ENCODE measurements at regions not wholly inside any gene's neighbourhood (a gene's known extent, or its start where the extent isn't known, plus 50 kb on each side); places are given as distances from the start of the nearest gene placed in this dataset.

- TF ChIP-seq, protein P1, sequence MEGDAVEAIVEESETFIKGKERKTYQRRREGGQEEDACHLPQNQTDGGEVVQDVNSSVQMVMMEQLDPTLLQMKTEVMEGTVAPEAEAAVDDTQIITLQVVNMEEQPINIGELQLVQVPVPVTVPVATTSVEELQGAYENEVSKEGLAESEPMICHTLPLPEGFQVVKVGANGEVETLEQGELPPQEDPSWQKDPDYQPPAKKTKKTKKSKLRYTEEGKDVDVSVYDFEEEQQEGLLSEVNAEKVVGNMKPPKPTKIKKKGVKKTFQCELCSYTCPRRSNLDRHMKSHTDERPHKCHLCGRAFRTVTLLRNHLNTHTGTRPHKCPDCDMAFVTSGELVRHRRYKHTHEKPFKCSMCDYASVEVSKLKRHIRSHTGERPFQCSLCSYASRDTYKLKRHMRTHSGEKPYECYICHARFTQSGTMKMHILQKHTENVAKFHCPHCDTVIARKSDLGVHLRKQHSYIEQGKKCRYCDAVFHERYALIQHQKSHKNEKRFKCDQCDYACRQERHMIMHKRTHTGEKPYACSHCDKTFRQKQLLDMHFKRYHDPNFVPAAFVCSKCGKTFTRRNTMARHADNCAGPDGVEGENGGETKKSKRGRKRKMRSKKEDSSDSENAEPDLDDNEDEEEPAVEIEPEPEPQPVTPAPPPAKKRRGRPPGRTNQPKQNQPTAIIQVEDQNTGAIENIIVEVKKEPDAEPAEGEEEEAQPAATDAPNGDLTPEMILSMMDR (IDR thresholded peaks at IDR 0.05), result no peak
Observed at GRCh38 chr1:53385276-53386225, 57.7 kb upstream of the LRP8 start.

DNA sequence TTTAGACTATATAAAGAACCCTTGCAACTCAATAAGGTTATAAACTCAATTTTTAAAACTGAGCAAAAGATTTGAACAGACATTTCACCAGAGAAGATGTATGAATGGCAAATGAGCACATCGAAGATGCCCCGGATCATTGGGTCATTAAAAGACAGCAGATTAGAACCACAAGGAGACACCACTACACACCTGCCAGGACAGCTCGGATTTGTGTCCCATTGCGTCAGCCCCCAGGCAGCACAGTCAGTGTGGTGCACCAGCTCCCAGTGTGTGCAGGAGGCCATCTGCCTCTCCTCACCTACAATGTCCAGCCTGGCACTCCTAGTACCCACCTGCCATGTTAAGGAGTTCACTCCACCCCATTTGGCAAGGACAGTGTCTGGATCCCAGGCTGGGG lies 61.1 kb upstream of the LRP8 start:
- TF ChIP-seq, protein P1 (IDR thresholded peaks at IDR 0.05), result no peak

- TF ChIP-seq, protein P1 (IDR thresholded peaks at IDR 0.05), result no peak
Observed at GRCh38 chr1:53390261-53390660, 62.4 kb upstream of the LRP8 start.

- TF ChIP-seq, protein P1 (IDR thresholded peaks at IDR 0.05), result no peak
Observed at GRCh38 chr1:53390736-53391135, 62.9 kb upstream of the LRP8 start.

GRCh38 chr1:53391296-53391695 lies 63.4 kb upstream of the LRP8 start:
- TF ChIP-seq, protein P1 (IDR thresholded peaks at IDR 0.05), result no peak

DNA sequence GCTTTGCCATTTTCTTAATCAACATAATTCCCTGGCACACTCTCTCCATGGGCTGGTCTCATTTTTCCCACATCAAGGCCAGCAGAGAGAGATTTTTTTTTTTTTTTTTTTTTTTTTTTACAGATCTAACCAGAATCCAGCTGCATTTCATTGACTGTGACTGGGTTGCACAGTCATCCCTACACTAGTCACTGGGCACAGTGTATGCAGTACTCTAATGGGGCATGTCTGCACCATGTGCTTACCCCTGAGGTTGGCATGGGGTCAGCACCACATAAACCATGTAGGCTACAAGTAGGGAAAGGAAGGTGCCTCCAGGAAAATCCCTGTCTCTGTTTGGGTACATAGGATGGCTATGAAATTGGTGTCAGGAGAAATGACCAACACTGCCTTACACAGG lies 64.1 kb upstream of the LRP8 start:
- TF ChIP-seq, protein P1 (IDR thresholded peaks at IDR 0.05), result no peak

- TF ChIP-seq, protein P1 (IDR thresholded peaks at IDR 0.05), result no peak
Observed at GRCh38 chr1:53392460-53392859, 64.6 kb upstream of the LRP8 start.

Data from LNCAP (cell line).